ENCODE measurements at regions not wholly inside any gene's neighbourhood (a gene's known extent, or its start where the extent isn't known, plus 50 kb on each side); places are given as distances from the start of the nearest gene placed in this dataset.

DNA sequence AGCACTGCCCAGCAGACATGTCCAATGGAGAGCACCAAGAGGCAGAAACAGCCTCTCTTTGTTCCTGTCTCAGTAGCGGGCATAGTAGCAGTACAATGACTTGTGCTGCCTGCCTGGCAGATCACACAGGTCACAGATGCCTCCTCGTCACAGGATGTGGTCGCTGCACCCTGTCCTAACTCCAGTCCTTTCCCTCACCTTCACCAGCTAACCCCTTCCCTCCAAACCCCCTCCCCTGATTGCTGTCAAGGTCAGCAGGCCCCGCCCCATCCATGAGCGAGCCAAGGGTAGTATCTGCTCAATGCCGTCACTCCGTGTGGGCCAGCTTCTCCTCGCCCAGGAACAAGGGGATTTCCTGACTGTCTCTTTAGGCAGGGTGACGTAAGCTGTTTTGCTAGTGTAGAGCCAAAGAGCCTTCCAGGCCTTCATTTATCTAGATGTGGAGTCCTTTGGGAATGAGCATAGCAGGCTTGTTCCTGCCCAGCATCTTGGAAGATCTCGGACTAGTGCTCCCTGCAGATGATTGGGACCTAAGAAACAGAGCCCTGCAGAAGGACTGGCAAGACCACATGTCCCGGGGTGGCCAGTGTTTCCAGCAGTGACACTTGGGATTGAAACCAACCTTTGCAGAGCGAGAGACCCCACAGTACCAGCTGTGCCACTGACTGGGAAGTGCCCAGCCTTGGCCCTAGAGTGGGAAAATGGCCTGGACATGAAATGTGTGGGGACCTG lies 75.9 kb upstream of the TNRC6C start:
- TF ChIP-seq SIN3A (IDR thresholded peaks at IDR 0.05; ENCODE audit: borderline replicate concordance, insufficient read depth, low read length) (no peak), TAF1 (IDR thresholded peaks at IDR 0.05; ENCODE audit: borderline replicate concordance, insufficient read depth, low read length) (no peak), POLR2AphosphoS5 (IDR thresholded peaks at IDR 0.05; ENCODE audit: low read depth, low read length) (no peak)
- TF ChIP-seq, protein P1, sequence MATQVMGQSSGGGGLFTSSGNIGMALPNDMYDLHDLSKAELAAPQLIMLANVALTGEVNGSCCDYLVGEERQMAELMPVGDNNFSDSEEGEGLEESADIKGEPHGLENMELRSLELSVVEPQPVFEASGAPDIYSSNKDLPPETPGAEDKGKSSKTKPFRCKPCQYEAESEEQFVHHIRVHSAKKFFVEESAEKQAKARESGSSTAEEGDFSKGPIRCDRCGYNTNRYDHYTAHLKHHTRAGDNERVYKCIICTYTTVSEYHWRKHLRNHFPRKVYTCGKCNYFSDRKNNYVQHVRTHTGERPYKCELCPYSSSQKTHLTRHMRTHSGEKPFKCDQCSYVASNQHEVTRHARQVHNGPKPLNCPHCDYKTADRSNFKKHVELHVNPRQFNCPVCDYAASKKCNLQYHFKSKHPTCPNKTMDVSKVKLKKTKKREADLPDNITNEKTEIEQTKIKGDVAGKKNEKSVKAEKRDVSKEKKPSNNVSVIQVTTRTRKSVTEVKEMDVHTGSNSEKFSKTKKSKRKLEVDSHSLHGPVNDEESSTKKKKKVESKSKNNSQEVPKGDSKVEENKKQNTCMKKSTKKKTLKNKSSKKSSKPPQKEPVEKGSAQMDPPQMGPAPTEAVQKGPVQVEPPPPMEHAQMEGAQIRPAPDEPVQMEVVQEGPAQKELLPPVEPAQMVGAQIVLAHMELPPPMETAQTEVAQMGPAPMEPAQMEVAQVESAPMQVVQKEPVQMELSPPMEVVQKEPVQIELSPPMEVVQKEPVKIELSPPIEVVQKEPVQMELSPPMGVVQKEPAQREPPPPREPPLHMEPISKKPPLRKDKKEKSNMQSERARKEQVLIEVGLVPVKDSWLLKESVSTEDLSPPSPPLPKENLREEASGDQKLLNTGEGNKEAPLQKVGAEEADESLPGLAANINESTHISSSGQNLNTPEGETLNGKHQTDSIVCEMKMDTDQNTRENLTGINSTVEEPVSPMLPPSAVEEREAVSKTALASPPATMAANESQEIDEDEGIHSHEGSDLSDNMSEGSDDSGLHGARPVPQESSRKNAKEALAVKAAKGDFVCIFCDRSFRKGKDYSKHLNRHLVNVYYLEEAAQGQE (IDR thresholded peaks at IDR 0.05; ENCODE audit: insufficient read depth in 1 of 2, low read depth in 2 of 2, low read length in 2 of 2): no peak

Data from PFSK-1 (cell line).